ENCODE measurements at regions not wholly inside any gene's neighbourhood (a gene's known extent, or its start where the extent isn't known, plus 50 kb on each side); places are given as distances from the start of the nearest gene placed in this dataset.

DNA sequence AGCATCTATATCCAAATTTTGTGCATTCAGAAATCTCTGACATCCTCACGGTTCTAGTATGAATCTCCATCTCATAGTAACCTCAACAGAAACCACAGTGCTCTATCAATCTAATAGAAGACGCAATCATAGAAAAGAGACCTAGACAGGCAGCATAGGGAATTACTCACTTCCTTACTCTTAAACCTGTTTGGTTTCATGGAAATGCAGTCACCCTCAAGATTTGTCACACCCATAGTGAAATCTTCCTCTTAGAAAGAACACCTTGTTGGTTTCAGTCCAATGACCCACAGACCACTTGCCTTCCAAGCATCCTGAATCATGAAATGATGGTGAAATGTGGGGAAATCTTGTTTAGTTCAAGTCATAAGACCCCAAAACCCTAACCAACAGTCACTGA, 166.1 kb upstream of the PRDM1 start:
- Mint-ChIP-seq H3K27ac (no peak overlapping the region), H3K4me1 (ENCODE audit: low read depth) (peaks cover 7% of the 10 kb centered on the region), H3K4me3 (no peak overlapping the region), H3K36me3 (ENCODE audit: low read depth) (no peaks in the 10 kb centered on the region), H3K9me3 (ENCODE audit: insufficient read depth) (no peaks in the 10 kb centered on the region), H3K27me3 (ENCODE audit: low read depth) (peaks cover 2% of the 10 kb centered on the region)
- CTCF ChIA-PET, result no interaction called here
- DNase-seq (no peak), ATAC-seq (no peak)
- POLR2A ChIA-PET, result no interaction called here

DNA sequence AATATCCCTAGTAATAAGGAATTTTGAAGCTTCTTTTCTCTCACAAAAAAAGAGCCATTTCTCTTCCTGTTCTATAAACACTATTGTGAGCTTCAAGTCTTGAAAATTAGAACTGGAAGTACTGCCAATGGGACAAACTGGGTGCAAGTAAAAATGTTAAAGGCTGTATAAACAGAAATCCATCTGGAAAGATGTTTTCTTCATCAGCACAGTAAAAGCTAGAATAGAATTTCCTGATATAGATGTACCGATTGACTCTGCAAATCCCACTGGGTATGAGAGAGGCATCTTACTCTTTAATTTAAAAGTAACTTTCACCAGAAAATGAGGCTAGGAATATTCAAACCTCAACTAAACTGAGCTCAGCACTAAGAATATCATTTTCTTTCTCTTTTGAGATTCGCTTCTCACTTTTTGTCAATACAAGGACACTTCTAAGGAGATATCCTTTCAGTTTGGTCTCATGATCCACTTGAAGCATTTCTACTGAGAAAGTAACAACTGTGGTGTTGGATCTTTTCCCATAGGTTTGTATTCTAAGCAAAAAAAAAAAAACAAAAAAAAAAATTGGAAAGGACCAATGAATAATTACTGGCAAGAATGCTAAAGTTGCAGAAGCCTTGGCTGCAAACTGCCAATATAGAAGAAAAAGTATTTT, 169.0 kb upstream of the PRDM1 start:
- Mint-ChIP-seq H3K4me3 (no peak overlapping the region), H3K4me1 (ENCODE audit: low read depth) (peaks cover 7% of the 10 kb centered on the region), H3K27me3 (ENCODE audit: low read depth) (peaks cover 4% of the 10 kb centered on the region), H3K36me3 (ENCODE audit: low read depth) (no peaks in the 10 kb centered on the region), H3K9me3 (ENCODE audit: insufficient read depth) (no peaks in the 10 kb centered on the region), H3K27ac (no peak overlapping the region)
- POLR2A ChIA-PET, result no interaction called here
- DNase-seq (no peak), ATAC-seq (no peak)
- CTCF ChIA-PET, result interaction anchor here (1.3 kb wide), 1 partner anchor 15 kb away, joined by 3 read pairs; no protein-coding TSS in a partner anchor

DNA sequence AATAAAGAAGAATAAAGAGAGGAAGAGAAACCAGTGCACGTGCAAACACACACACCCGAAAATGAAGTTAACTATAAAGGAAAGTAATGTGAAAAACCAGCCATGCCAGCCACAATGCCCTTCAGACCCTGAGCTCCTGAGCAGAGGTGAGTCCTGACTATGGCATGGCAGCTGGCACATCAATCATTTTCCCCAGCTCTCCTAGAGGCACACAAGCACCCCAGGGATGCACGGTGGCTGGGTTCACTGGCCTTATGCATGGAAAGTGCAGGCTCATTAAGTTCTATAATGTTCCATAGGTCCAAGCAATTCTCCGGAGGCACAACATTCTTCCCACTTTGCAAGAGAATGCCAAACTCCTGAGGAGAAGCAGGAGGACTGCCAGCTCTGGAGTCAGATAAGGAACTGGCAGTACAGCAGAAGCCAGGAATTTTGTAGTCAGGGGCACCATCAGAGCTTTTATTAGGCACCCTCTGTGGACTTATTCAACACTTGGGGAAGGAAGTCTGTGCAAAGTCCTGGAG, 175.0 kb upstream of the PRDM1 start:
- DNase-seq, result no peak
- CTCF ChIA-PET, result interaction anchor here (0.6 kb wide), 1 partner anchor 98 kb away, joined by 3 read pairs; no protein-coding TSS in a partner anchor
- Mint-ChIP-seq H3K9me3 (ENCODE audit: insufficient read depth) (no peaks in the 10 kb centered on the region), H3K4me3 (no peak overlapping the region), H3K27ac (no peak overlapping the region), H3K27me3 (ENCODE audit: low read depth) (peaks cover 11% of the 10 kb centered on the region), H3K4me1 (ENCODE audit: low read depth) (no peaks in the 10 kb centered on the region), H3K36me3 (ENCODE audit: low read depth) (no peaks in the 10 kb centered on the region)
- no peak for ATAC-seq
- POLR2A ChIA-PET, result no interaction called here

DNA sequence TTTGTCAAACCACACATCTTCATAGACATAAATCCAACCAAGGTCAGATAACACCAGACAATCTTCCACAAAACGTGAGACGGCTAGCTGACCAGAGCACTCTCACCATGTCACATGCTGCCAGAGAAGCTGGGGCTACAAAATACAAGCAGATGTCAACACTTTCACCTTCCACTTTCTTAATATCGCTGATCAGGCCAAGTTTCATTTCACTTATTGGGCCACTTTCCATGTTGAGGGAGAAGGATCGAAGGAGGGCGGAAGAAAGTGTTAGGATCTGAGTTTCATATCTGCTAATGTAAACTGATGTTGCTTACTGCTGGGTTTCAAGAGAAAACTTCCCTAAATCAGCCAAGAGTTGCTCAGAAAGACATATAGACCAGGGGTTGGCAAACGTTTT, 177.0 kb upstream of the PRDM1 start:
- ChIA-PET CTCF (interaction anchor here (0.6 kb wide), 1 partner anchor 80 kb away, joined by 3 read pairs; no protein-coding TSS in a partner anchor), POLR2A (no interaction called here)
- Mint-ChIP-seq H3K36me3 (ENCODE audit: low read depth) (no peaks in the 10 kb centered on the region), H3K27me3 (ENCODE audit: low read depth) (peaks cover 15% of the 10 kb centered on the region), H3K4me1 (ENCODE audit: low read depth) (no peaks in the 10 kb centered on the region), H3K27ac (no peak overlapping the region), H3K9me3 (ENCODE audit: insufficient read depth) (no peaks in the 10 kb centered on the region), H3K4me3 (no peak overlapping the region)
- DNase-seq, result no peak
- ATAC-seq, result no peak

DNA sequence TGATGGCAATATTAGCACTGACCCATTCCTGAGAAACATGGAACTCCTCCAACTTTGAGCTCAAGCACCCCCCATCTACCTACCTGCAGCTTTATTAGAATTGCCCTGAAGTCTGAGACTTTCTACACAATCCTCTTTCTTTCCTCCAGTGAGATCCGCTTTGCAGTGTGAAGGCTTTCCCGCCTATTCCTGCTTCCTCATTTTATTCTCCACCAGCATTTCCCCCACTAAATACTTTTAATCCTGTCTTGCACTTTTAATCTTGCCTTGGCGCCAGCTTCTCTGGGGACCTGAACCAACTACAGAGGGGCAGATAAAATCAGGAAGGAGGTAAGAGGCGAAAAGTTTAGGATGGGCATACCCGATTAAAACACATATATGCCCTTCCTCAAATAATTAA, 178.1 kb upstream of the PRDM1 start:
- peaks cover 19% of the 10 kb centered on the region for H3K27me3 Mint-ChIP-seq (ENCODE audit: low read depth)
- POLR2A ChIA-PET, result no interaction called here
- no peak overlapping the region for H3K27ac Mint-ChIP-seq
- DNase-seq (no peak), ATAC-seq (no peak)
- H3K36me3 Mint-ChIP-seq (ENCODE audit: low read depth), result no peaks in the 10 kb centered on the region
- no peaks in the 10 kb centered on the region for H3K4me1 Mint-ChIP-seq (ENCODE audit: low read depth)
- no peak overlapping the region for H3K4me3 Mint-ChIP-seq
- H3K9me3 Mint-ChIP-seq (ENCODE audit: insufficient read depth), result no peaks in the 10 kb centered on the region
- CTCF ChIA-PET, result no interaction called here

DNA sequence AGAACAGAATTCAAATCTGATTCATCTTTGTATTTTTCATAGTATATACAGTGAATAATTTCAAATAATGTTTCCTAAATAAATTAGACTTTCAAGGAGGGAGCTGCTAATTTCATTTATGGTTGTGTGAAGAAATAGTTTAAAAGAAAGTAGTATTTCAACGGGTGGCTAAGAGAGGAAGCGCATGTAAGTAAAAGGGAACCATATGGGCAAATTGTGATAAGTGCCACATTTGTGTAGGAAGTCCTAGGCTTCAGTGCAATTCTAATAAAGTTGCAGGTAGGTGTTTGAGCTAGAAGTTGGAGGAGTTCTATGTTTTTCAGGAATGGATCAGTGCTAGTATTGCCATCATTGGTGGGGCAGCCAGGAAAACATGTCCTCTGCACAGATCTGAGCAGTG, 178.8 kb upstream of the PRDM1 start:
- H3K4me3 Mint-ChIP-seq, result no peak overlapping the region
- H3K9me3 Mint-ChIP-seq (ENCODE audit: insufficient read depth), result no peaks in the 10 kb centered on the region
- H3K27ac Mint-ChIP-seq, result no peak overlapping the region
- H3K4me1 Mint-ChIP-seq (ENCODE audit: low read depth), result no peaks in the 10 kb centered on the region
- CTCF ChIA-PET, result no interaction called here
- POLR2A ChIA-PET, result no interaction called here
- H3K27me3 Mint-ChIP-seq (ENCODE audit: low read depth), result peaks cover 21% of the 10 kb centered on the region
- ATAC-seq, result no peak
- H3K36me3 Mint-ChIP-seq (ENCODE audit: low read depth), result no peaks in the 10 kb centered on the region
- no peak for DNase-seq

DNA sequence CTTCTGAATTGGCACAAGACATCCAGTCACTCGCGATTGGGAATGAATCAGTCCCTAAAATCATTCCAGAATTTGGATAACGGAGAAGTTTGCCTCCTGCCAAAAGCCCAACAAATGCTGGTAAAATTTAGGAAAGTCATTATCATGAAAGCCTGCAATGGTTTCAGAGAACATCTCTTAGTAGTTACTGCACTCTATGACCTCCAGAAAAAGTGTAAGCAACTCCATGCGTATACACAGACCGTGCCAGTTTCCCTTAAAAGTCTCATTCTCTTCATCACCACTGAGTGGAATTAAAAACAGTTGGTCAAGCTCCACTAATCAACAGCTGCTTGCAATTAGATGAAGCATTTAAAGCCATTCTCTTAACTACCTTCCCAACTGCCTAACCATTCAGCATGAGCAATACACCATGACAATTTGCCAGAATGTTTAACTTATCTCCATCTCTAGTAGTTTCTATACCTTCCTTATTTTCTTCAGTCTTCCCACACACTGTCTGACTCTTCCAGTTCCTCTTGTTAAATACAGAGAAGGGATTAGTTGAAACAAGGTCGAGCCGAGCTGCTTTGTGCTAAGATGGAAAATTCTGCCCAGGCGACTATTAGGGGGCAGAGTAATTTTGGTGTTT, 183.6 kb upstream of the PRDM1 start:
- no peaks in the 10 kb centered on the region for H3K36me3 Mint-ChIP-seq (ENCODE audit: low read depth)
- ChIA-PET CTCF (interaction anchor here (1.2 kb wide), 1 partner anchor 321 kb away, joined by 4 read pairs; no protein-coding TSS in a partner anchor), POLR2A (no interaction called here)
- ATAC-seq, result no peak
- peaks cover 15% of the 10 kb centered on the region for H3K27me3 Mint-ChIP-seq (ENCODE audit: low read depth)
- H3K4me3 Mint-ChIP-seq, result no peak overlapping the region
- no peak for DNase-seq
- peaks cover 16% of the 10 kb centered on the region for H3K4me1 Mint-ChIP-seq (ENCODE audit: low read depth)
- H3K27ac Mint-ChIP-seq, result no peak overlapping the region
- H3K9me3 Mint-ChIP-seq (ENCODE audit: insufficient read depth), result no peaks in the 10 kb centered on the region

DNA sequence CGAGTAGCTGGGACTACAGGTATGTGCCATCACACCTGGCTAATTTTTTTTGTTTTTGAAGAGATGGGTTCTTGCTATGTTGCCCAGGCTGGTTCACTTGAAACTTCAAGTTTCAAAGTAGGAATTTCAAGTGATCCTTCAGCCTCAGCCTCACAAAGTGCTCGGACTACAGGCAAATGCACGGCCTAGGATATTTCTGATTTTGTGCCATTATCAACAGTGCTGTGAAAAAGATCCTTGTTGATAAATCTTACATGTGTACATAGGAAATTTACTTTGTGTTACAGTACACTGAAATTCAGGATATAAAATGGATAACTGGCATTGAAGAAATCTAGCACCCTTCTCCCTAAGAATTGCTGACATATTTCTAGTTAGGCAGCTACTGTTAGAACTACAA, 184.6 kb upstream of the PRDM1 start:
- Mint-ChIP-seq H3K4me1 (ENCODE audit: low read depth) (peaks cover 16% of the 10 kb centered on the region), H3K9me3 (ENCODE audit: insufficient read depth) (no peaks in the 10 kb centered on the region), H3K27ac (no peak overlapping the region), H3K4me3 (no peak overlapping the region), H3K36me3 (ENCODE audit: low read depth) (no peaks in the 10 kb centered on the region), H3K27me3 (ENCODE audit: low read depth) (peaks cover 13% of the 10 kb centered on the region)
- CTCF ChIA-PET, result interaction anchor here (1.2 kb wide), 1 partner anchor 322 kb away, joined by 4 read pairs; no protein-coding TSS in a partner anchor
- POLR2A ChIA-PET, result no interaction called here
- ATAC-seq (no peak), DNase-seq (no peak)

DNA sequence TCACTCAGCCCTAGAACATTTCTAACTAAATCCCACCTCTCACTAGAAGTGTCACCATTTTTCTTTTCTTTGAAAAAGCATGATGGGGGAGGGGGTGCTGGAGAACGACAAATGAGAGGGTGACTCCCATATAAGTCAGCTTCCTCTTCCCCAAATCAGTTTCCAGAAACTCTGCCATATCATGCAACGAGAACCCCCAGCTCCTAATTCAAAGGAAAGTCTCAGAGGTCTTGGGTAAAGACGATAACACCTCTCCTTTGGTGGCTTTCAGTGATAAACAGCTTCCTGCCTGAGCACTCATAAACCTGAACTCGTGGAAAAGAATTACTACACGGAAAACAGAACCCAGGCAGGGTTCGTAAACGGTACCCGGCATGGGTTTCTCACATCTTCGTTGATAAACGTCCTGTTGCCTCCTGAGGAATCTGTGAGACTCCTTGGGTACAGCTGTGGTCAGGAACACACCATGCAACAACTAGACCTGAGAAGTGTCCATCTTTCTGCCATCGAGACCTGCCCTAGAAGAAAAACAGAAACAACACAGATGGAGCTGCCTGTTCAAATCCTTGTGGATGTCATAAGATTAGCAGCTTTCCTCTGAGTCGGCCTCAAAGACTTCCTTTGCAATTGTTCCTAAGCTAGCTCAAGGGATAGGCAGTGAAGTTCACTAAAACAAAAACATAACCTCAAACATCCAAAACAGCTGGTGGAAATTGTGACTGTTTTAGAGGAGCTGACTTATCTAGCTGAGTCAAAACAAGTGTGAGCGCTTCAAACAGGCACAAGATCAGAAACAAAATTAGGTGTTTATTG, 185.8 kb upstream of the PRDM1 start:
- peak overlapping the region; percentile 43 for H3K4me3 Mint-ChIP-seq
- no peaks in the 10 kb centered on the region for H3K36me3 Mint-ChIP-seq (ENCODE audit: low read depth)
- H3K4me1 Mint-ChIP-seq (ENCODE audit: low read depth), result peaks cover 16% of the 10 kb centered on the region
- ChIA-PET POLR2A (interaction anchor here (0.6 to 1.2 kb wide), 3 partner anchors 83 to 186 kb away, joined by 4 to 7 read pairs (median 5); partner anchors contain the start of gene PRDM1), CTCF (interaction anchor here (1.1 to 2.1 kb wide), 3 partner anchors 8 to 184 kb away, joined by 3 to 5 read pairs (median 5); no protein-coding TSS in a partner anchor)
- ATAC-seq (peak; percentile 53), DNase-seq (peak; percentile 26)
- peaks cover 9% of the 10 kb centered on the region for H3K27me3 Mint-ChIP-seq (ENCODE audit: low read depth)
- H3K9me3 Mint-ChIP-seq (ENCODE audit: insufficient read depth), result no peaks in the 10 kb centered on the region
- peak overlapping the region; percentile 77 for H3K27ac Mint-ChIP-seq

DNA sequence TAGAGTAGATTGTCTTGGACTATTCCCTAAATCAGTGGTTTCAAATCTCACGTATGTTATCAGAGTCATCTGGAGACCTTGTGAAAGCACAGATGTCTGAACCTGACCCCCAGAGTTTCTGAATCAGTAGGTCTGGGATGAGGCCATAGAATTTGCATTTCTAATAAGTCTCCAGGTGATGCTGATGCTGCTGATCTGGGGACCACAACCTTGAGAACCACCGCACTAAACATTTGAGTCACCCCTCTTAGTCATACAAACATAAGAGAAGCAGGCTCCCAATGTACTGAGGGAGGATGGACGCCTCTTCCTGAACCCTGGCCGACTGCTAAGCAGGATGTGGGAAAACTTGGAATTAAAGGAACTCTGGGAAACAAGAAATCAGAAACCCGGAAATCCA, 187.8 kb upstream of the PRDM1 start:
- peak; percentile 35 for ATAC-seq
- CTCF ChIA-PET, result interaction anchor here (1.2 kb wide), 1 partner anchor 89 kb away, joined by 3 read pairs; no protein-coding TSS in a partner anchor

DNA sequence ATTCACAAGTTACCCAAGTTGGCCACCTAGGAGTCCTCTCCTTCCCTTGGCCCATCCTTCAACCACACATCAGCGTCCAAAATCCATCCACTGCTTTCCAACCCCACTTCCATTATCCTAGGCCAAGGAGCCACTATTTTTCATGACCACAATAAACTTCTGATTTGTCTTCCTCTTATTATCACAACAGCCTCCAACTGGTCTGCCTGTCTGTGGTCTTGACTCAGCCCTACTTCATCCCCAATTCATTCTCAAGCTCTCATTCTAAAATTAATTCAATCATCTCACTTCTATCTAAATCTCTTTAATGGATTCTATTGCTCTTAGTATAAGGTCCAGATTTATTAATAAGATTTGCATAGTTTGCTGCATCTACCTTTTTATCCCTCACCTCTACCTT, 189.0 kb upstream of the PRDM1 start:
- no peak for ATAC-seq
- Mint-ChIP-seq H3K36me3 (ENCODE audit: low read depth) (no peaks in the 10 kb centered on the region), H3K27ac (no peak overlapping the region), H3K4me3 (no peak overlapping the region), H3K9me3 (ENCODE audit: insufficient read depth) (no peaks in the 10 kb centered on the region), H3K27me3 (ENCODE audit: low read depth) (peaks cover 9% of the 10 kb centered on the region), H3K4me1 (ENCODE audit: low read depth) (peaks cover 22% of the 10 kb centered on the region)
- DNase-seq, result no peak
- ChIA-PET POLR2A (no interaction called here), CTCF (no interaction called here)

More for the DNA sequence above, 187.8 kb upstream of the PRDM1 start:
- H3K9me3 Mint-ChIP-seq (ENCODE audit: insufficient read depth), result no peaks in the 10 kb centered on the region
- no peak for DNase-seq
- peaks cover 11% of the 10 kb centered on the region for H3K27me3 Mint-ChIP-seq (ENCODE audit: low read depth)
- POLR2A ChIA-PET, result interaction anchor here (0.7 kb wide), 1 partner anchor 377 kb away, joined by 3 read pairs; no protein-coding TSS in a partner anchor
- no peak overlapping the region for H3K27ac Mint-ChIP-seq
- H3K36me3 Mint-ChIP-seq (ENCODE audit: low read depth), result no peaks in the 10 kb centered on the region
- no peak overlapping the region for H3K4me3 Mint-ChIP-seq
- peaks cover 16% of the 10 kb centered on the region for H3K4me1 Mint-ChIP-seq (ENCODE audit: low read depth)

DNA sequence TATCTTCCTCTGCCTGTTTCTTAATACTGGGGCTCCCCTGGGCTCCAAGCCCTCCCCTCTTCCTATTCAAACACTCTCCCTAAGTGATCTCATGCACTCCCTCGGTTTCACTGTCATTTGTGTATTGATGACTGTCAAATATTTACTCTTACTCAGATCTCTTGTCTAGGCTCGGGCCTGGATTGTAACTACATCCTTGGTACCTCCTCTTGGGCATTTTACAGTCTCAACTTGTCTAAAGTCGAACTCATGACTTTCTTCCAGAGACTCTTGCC, 189.4 kb upstream of the PRDM1 start:
- CTCF ChIA-PET, result no interaction called here
- no peak for ATAC-seq

More for the DNA sequence above, 189.4 kb upstream of the PRDM1 start:
- H3K27ac Mint-ChIP-seq, result no peak overlapping the region
- H3K4me1 Mint-ChIP-seq (ENCODE audit: low read depth), result peaks cover 22% of the 10 kb centered on the region
- H3K36me3 Mint-ChIP-seq (ENCODE audit: low read depth), result no peaks in the 10 kb centered on the region
- H3K4me3 Mint-ChIP-seq, result no peak overlapping the region
- DNase-seq, result no peak
- H3K27me3 Mint-ChIP-seq (ENCODE audit: low read depth), result peaks cover 9% of the 10 kb centered on the region
- no peaks in the 10 kb centered on the region for H3K9me3 Mint-ChIP-seq (ENCODE audit: insufficient read depth)
- POLR2A ChIA-PET, result no interaction called here

All from activated CD8-positive, alpha-beta T cell treated with anti-CD3 and anti-CD28 coated beads, Interleukin-2, amount 10 ng/mL, durations not matched to agents 7 days and 5 days (primary cell).